GM21367 (cell line): ENCODE measurements at regions not wholly inside any gene's neighbourhood (a gene's known extent, or its start where the extent isn't known, plus 50 kb on each side); places are given as distances from the start of the nearest gene placed in this dataset.

Experiments used
- ATAC-seq: cut with Tn5 transposase; IDR thresholded peaks from one replicate; pipeline ENCODE4 v1.9.1; 2021; ENCODE audit not compliant: unreplicated experiment

GRCh38 chr6:7047966-7048365 lies 59.8 kb upstream of the RREB1 start:
- no peak for ATAC-seq

GRCh38 chr6:7048894-7049293 lies 58.9 kb upstream of the RREB1 start:
- ATAC-seq, result no peak

DNA sequence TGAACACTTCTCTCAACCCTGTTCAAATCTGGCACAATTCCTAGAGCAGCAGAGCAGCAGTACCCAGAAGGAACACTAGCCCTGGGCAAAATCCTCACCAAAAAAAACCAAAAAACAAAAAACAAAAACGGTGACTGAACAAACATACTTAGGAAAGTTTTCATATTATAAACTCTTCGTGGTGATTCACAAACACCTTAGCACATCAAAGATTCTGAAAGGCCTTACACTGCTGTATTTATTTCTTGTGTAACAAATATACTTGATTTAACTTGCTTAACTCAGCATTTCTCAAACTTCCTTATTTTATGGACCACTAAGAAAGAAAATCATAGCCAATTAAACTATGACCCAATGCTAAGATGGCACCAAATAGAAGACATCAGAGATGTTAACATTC lies 57.8 kb upstream of the RREB1 start:
- no peak for ATAC-seq

DNA sequence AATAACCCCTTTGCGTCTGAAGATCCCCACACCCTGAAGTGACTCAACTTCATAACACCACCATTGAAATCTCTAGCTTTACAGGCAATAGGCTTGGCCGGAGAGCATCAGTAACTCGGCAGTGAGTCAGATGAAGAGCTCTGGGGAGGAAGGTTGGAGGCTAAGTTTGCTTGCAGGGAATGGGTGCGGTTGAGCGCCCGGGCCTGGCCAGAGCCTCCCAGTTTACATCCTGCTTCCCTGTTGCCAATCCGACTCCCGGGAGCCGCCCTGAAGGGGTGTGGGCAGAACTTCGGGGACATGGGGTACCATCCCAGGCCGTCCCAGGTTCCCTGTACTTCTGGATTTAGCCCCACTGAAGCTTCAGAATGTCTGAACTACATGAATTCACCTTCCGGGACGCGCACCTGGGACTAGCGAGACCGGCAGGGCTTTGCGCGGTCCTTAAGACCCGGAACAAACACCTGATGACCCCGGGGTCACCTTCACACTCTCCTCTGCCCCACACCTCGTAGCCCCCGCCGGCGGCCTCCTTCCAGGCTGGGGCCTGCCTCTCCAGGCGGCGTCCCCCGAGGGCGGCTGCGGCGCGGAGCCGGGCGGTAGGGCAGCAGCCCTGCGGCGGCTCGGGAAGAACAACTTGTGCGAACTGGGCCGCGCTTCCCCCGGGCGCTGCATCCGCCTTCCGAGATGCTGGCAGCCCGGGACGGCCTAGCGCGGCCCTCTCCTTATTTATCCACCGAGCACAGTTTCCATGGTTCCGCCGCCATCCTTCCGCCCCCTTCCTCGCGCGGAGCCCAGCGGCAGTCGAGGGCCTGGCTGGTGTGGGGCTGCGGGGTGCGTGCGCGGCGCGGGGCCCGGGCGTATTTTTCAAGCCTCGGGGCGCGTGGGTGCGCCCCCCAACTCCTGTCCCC lies 56.6 kb upstream of the RREB1 start:
- ATAC-seq, result no peak

DNA sequence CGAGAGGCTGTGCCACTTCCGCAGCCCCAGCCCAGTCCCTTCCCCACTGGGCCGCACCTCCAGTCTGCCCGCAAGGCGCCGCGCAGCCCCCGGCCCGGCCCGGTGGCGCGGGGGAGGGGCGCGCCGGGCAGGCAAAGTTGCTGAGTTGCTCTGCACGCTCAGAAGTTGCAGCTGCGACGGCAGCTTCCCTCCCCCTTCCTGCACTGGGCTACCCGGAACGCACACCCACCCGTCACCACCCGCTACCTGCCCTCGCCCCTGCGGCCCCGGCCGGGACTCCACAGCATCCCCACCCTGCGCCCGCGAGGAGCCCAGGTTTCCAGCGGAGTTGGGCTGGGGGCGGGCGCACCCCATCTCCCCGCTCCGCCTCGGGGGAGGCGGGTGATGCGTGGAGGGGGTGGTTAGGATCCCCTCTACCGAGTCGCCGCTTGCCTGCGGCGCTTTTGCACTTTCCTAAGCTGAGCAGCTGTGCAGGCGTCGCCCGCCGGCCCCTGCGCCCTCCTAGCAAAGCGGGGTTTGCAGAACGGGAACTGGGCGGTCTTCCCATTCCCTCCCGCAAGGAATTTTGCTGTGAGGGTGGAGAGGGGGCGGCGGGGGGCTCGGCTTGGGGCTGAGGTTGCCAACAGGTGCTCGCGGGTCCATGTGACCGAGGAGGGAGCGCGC lies 55.9 kb upstream of the RREB1 start:
- no peak for ATAC-seq

- no peak for ATAC-seq
Measured at GRCh38 chr6:7052443-7053011, 55.2 kb upstream of the RREB1 start.

GRCh38 chr6:7053125-7053774 lies 54.5 kb upstream of the RREB1 start:
- no peak for ATAC-seq
